NCI-H187 (cell line): ENCODE measurements at regions not wholly inside any gene's neighbourhood (a gene's known extent, or its start where the extent isn't known, plus 50 kb on each side); places are given as distances from the start of the nearest gene placed in this dataset.

Source experiments
- DNase-seq, 2 experiments: peaks; one replicate each; lab custom pipeline; 2025; lab: John Stamatoyannopoulos, UW

DNA sequence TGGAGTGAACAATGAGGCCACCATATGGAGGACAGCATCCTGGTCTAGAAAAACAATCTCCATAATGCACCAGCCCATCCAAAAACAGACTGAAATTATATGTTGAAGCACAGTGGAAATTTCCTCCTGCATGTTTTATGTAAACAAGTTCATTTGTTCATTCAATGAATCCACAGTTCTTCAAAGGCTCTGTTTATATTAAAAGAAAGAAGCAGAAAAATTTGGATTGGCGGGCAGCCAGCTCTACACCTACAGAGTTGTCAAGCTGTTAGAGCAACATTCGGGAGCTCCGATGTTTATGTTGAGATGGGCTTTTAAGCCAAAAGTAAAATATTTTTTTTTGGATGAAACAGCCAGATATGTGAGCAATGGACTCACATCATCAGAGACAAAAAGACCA lies 395.3 kb upstream of the SULF2 start:
- DNase-seq = no peak

DNA sequence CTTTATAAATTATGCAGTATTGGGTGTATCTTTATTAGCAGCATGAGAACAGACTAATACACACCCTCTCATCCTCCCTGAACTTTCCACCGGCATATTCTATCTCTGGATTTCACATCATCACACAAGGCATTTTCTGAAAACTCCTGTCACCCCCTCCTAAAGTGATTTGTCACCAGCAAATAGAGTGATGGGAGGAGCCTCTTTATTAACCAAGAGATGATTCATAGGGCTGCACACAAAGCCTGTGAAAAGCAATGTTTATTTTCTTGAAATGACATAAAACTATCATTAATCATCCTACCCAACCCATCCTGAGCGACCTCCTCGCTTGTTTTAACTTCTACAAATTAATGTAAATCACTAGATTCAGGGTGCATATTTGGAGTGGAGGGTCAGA lies 394.7 kb upstream of the SULF2 start:
- DNase-seq = no peak

DNA sequence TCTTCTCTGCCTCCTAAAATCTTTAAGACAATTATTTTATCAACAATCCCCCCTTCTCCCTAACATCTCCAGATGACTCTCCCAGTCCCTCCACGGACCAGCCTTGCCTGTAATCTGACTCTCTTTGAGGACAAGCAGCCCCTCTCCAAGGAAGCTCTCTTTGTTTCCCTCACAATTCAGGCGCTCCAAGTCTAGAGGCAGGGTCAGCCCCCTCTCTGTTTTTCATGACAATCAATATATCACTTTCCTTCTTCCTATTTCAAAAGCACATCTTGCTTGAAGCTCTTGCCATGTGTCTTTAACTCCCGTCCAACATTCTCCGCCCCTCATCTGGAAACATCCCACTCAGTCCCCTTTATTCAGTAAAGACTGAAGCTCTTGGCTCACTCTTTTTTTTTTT lies 393.4 kb upstream of the SULF2 start:
- no peak for DNase-seq

DNA sequence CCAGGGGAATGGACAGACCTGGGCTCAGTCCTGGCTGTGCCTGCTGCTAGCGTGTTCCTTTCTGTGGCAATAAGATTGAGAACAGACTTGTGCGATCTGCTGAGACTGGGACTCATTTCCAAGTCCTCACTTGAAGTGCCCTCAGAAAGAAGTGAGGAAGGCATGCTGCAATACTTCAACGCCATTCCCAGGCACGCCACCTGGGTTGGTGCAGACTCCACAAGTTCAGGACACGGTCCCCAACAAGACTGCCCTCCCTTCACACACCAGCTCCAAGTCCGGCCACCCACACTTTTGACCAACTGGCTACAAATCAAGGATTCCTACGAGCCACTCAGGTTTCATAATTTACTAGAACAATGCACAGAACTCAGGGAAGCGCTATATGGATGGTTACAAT lies 391.8 kb upstream of the SULF2 start:
- no peak for DNase-seq

GRCh38 chr20:48176139-48176538 lies 390.9 kb upstream of the SULF2 start:
- DNase-seq = no peak

GRCh38 chr20:48175261-48175660 lies 390.0 kb upstream of the SULF2 start:
- DNase-seq = no peak

- no peak for DNase-seq
Observed at GRCh38 chr20:48172357-48172702, 387.0 kb upstream of the SULF2 start.

GRCh38 chr20:48171626-48172356 lies 386.5 kb upstream of the SULF2 start:
- DNase-seq = no peak

GRCh38 chr20:48171071-48171470 lies 385.8 kb upstream of the SULF2 start:
- no peak for DNase-seq

DNA sequence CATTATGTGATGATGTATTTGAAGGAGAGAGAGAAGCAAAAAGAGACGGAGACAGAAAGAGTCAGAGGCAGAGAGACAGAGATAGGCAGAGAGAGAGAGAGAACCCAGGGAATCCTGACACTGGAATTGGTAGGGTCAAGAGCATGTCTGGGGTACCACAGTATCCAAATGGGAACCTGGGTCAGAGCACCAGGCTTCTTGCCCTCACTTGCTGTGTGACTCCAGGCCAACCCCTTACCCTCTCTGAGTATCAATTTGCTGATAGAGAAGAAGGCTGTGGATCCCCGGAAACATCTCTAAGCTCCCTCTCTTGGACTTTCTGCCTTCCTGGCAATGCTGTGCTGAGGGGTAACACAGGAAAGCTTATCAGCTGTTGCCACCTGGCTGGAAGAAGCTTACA lies 385.3 kb upstream of the SULF2 start:
- DNase-seq = no peak

GRCh38 chr20:48169650-48170225 lies 384.5 kb upstream of the SULF2 start:
- DNase-seq = no peak

- DNase-seq = no peak
Observed at GRCh38 chr20:48166082-48166835, 381.0 kb upstream of the SULF2 start.

- DNase-seq = no peak
Observed at GRCh38 chr20:48165401-48165685, 380.1 kb upstream of the SULF2 start.

- DNase-seq = no peak
Observed at GRCh38 chr20:48164566-48165400, 379.5 kb upstream of the SULF2 start.

- DNase-seq = no peak
Observed at GRCh38 chr20:48164034-48164433, 378.8 kb upstream of the SULF2 start.

DNA sequence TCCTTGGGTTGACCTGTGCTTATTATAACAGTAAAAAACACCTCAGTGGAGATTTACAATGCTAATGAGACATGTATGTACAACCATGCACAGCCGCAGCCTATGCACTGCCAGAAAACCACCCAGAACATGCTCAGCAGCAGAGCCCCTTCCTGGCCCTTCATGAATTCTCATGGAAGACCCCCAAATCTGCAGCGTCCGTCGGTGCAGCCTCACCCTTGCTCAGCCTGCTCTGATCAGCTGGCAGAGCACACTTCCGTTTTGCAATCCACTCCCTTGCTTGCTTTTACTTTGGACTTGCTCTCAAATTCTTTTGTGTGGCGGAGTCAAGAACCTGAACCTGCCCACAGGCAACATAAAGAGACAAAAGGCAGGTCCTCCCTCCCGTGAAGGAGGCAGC lies 378.2 kb upstream of the SULF2 start:
- DNase-seq = no peak

DNA sequence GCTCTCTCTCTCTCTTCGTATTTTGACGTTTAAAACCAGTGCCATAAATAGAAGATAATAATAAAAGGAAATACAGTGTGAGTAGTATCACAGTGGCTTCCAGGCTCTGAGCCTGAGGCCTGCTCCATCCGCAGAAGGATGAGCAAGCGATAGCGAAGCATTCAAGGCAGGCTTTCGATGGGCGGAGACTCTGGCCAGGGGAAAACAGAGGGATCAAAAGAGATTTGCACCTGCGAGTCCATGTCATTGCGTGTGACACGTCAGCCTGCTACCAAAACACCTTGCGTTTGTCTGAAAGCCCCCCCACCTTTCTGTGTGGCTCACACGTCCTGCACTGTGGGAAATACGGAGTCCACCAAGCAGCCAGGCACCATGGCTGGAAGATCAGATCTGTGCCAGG lies 377.3 kb upstream of the SULF2 start:
- no peak for DNase-seq

DNA sequence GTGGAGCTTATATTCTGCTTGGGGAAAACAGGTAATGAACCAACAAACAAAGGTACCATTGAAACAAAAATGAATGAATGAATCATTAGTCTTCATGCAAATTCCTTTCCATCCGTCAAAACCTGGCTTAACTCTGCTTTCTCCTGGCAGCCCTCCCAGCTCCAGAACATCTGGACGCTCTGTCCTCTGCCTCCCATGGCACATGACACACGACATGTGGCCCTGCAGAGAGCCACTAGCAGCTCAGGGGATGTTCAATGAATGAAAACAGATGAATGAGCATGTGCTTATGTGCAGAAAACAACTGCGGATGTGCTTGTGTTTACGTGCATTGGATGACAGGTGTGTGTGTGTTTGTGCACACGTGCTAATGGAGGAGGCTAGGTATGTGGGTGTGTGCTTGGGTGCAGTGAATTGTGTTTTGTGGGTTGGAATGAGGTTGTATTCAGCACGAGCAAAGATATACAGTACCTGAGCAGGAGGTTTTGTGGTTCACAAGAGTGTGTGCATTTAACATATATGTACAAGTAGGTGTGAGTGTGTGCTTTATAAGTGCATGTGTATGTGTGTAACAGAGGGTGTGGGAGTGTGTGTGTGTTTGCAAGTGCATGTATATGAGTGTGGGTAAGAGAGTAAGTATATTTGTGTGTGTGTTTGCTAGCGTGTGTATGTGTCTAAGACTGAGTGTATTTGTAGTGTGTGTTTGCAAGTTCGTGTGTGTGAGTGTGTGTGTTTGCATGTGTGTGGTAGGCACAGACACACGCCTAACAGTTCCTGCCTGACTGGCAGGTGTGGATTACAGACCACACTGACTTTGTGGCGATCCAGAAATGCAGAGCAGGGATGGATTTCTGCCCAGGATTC lies 374.1 kb upstream of the SULF2 start:
- DNase-seq = no peak

- no peak for DNase-seq
Observed at GRCh38 chr20:48158014-48158413, 372.7 kb upstream of the SULF2 start.

GRCh38 chr20:48156951-48157700 lies 371.8 kb upstream of the SULF2 start:
- DNase-seq = no peak

- no peak for DNase-seq
Observed at GRCh38 chr20:48156521-48156920, 371.2 kb upstream of the SULF2 start.
